GM19239 (cell line): ENCODE measurements at regions not wholly inside any gene's neighbourhood (a gene's known extent, or its start where the extent isn't known, plus 50 kb on each side); places are given as distances from the start of the nearest gene placed in this dataset.

Source experiments
- DNase-seq: peaks from one replicate; pipeline ENCODE4 v3.0.0; 2011; ENCODE audit warnings: low spot score; ENCODE audit not compliant: insufficient read length
- FAIRE-seq: peaks from 2 replicates; lab custom pipeline; 2011; peaks lifted over from hg19 to GRCh38; lab: Jason Lieb, UNC

DNA sequence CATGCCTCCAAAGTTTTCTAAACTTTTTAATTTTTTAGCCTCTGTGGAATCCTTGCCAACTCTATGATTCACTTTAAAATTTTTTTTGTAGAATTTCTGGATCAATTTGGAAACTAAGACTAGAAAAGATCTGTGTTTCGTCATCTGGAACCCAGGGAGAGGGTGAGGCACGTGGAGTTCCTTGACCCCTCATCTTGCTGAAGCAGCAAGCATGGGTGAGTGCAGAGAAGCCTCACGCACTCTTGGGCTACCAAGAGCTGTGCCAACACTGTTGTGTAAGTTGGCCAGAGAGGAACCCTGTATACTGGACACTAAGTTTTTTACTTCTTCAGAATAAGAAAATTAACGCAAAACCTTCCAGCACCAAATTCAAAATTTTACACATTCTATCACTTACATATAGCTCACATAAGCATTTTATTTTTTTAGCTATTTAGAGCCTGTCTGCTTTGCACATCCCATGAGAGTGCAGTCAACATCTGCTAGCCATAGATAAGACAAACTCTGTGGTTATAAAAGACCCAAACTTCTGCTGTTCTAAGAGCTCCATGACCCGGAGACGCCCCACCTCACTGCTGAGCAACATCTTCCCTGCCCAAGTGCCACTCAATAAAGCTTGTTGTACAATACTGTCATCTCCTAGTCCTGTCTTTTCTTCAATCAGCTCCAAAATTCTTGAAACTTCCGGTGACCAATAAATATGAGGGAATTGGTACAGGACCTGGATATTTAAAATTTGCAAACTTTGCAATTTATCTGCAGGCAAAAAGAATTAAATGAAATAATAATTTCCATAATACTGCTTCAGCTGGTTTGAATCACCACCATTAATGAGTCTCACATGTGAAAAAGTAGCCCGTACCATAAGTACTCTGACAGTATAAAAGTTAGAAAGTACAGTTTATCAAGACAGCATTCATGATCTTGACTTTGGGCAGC lies 69.7 kb upstream of the ADCY2 start:
- FAIRE-seq (no peak), DNase-seq (no peak)

DNA sequence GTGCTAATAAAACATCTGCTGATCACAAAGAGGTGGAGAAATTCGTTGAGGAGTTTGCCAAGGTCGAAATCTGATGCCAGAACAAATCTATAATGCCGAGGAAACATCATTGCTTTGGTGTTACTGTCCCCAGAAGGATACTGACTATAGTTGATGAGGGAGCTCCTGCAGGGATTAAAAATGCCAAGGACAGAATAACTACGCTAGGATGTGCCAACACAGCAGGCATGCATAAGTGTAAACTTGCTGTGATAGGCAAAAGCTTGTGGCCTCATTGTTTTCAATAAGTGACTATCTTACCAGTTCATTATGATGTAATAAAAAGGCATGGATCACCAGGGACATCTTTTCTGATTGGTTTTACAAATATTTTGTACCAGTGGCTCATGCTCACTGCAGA lies 66.8 kb upstream of the ADCY2 start:
- no peak for DNase-seq
- no peak for FAIRE-seq

DNA sequence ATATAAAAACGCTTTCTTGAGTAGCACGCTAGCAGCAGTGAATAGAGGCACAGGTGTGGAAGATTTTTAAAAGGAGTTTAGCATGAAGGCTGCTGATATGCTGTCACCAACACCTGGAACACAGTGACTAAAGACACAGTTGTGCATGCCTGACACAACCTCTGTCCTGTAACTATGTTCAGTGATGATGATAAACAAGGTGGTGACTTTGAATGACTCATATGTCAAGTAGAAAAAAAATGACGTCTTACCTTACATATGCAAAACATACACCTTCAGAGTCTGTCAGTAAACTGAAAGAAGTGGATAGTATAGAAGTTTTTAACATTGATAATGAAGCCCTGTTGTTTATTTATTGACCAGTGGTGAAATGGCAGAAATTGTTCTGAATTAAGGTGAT lies 66.2 kb upstream of the ADCY2 start:
- DNase-seq, result no peak
- no peak for FAIRE-seq

DNA sequence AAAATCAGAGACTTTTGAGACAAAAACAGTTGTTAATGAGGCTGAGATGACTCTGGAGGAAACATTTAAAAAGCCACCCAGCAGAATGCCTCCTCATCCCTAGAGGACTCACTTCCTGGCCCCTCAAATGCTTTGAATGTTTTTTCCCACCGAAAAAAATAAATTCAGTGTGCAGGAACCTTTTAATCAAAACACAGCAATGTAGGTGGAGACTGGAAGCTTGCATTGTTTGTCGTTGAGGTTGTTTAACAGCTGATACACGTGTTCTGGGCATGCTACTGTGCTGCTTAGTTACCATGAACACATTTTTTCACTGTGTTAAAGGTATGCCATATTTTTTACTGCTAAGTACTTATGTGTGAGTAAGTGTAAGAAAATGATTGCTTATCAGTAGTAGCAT lies 65.7 kb upstream of the ADCY2 start:
- DNase-seq (no peak), FAIRE-seq (no peak)

DNA sequence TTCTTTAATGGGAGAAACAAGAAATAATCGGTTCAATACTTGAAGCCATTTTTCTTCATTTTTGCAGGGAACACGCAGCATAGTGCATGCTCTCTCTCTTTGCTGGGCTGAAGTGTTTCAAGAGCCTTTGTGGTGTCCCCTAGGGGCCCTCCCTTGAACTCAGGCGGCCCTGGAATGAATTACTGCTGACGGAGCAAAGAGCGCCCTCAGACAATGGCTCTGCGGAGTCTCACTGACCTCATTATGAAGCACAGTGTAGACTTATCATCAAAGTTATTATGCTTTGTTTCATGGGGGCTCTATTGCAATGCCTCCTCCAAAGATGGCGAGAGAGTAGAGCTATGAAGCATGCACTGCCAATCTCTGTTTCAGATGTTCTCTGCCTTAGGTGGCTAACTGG lies 64.8 kb upstream of the ADCY2 start:
- FAIRE-seq (no peak), DNase-seq (no peak)
